ENCODE measurements at regions not wholly inside any gene's neighbourhood (a gene's known extent, or its start where the extent isn't known, plus 50 kb on each side); places are given as distances from the start of the nearest gene placed in this dataset.
A peak's percentile ranks its signal among the peaks of the same experiment; 100 is the strongest.

DNA sequence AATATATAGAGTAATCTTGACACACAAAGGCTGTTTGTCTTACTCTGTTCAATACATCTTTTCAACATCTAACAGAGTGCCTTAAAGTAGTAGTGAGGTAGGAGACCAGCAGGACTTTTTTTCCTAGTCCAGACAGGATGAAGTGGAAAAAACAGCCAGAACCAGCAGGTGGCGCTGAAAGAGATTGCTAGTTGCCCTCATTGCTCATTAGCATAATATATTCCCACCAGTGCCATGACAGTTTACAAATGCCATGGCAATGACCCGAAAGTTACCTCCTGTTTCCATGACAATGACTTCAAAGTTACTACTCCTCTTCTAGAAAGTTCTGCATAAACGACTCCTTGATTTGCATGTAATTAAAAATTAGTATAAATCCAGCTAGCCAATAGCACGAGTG, 387.4 kb downstream of the ACTL7B start:
- Histone ChIP-seq H3K4me3 (no peak overlapping the region), H3K9me3 (no peaks in the 10 kb centered on the region), H3K27ac (peak overlapping the region in 3 of 4 donors; percentile 57 to 68 (median 65)), H3K36me3 (no peaks in the 10 kb centered on the region), H3K4me1 (peaks cover 8 to 43% (median 23%) of the 10 kb centered on the region in 4 donors), H3K27me3 (no peaks in the 10 kb centered on the region)
- TF ChIP-seq, protein P1, sequence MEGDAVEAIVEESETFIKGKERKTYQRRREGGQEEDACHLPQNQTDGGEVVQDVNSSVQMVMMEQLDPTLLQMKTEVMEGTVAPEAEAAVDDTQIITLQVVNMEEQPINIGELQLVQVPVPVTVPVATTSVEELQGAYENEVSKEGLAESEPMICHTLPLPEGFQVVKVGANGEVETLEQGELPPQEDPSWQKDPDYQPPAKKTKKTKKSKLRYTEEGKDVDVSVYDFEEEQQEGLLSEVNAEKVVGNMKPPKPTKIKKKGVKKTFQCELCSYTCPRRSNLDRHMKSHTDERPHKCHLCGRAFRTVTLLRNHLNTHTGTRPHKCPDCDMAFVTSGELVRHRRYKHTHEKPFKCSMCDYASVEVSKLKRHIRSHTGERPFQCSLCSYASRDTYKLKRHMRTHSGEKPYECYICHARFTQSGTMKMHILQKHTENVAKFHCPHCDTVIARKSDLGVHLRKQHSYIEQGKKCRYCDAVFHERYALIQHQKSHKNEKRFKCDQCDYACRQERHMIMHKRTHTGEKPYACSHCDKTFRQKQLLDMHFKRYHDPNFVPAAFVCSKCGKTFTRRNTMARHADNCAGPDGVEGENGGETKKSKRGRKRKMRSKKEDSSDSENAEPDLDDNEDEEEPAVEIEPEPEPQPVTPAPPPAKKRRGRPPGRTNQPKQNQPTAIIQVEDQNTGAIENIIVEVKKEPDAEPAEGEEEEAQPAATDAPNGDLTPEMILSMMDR (IDR thresholded peaks at IDR 0.05) = peak in 4 of 5 experiments; percentile 7 to 37 (median 20)
- TF ChIP-seq POLR2AphosphoS5 (IDR thresholded peaks at IDR 0.05) = no peak
- in situ Hi-C loops (cut with MboI; ENCODE audit: low pct_ligation_motif_present in 1 of 4, low pct_unique_long_range_greater_than_20kb in 1 of 4, low sequenced_read_pairs in 3 of 4) (no loop called here), intact Hi-C loops (cut with DNase I; ENCODE audit: low total_unique reads) (no loop called here)
- peak; percentile 38 for DNase-seq
- 78 to 84% methylated on average over 3 to 4 of the region's 4 CpGs for WGBS, 2 donors (ENCODE audit: low coverage in 1 of 2)

DNA sequence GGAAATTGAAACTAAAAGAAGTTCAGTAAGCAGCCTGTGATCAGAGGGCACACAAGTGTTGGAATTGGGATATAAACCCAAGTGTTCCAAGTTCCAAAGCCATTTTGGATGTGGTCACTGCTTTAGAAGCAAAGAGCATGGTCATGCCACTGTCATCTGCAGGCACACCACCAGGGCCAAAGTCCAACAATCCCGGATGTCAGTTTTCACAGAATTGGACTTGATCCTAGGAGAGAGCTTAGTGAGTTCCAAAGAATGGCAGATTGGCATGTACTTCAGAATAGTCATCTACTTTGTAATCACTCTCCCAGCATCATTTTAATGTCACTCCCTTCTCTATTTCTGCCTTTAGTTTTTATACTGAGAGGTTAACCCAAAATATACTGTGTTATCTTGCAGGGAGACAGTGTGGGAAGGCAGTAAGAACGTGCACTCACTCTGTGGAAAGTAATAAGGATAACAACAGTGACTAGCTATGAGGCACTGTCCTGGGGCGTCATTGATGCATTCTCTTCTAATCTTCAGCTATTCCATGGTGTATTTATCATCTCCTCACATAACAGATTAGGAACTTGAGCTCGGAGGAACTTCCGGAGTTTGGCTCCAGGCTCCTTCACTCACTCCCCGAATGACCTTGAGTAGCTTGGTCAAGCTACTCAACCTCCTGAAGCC, 388.0 kb downstream of the ACTL7B start:
- Histone ChIP-seq H3K4me1 (peaks cover 8 to 38% (median 17%) of the 10 kb centered on the region in 4 donors), H3K27me3 (no peaks in the 10 kb centered on the region), H3K36me3 (no peaks in the 10 kb centered on the region), H3K4me3 (no peak overlapping the region), H3K27ac (peak overlapping the region; percentile 42 to 68 (median 61)), H3K9me3 (no peaks in the 10 kb centered on the region)
- in situ Hi-C loops (cut with MboI; ENCODE audit: low pct_ligation_motif_present in 1 of 4, low pct_unique_long_range_greater_than_20kb in 1 of 4, low sequenced_read_pairs in 3 of 4) (no loop called here), intact Hi-C loops (cut with DNase I; ENCODE audit: low total_unique reads) (no loop called here)
- 66 to 71% methylated on average over 5 to 6 of the region's 6 CpGs for WGBS, 2 donors (ENCODE audit: low coverage in 1 of 2)
- peak; percentile 61 for DNase-seq
- TF ChIP-seq POLR2A (IDR thresholded peaks at IDR 0.05) (no peak), EP300 (IDR thresholded peaks at IDR 0.05; ENCODE audit: low read depth) (no peak)
- TF ChIP-seq, protein P1 (IDR thresholded peaks at IDR 0.05) = peak in 2 of 5 experiments; percentile 31 to 39

DNA sequence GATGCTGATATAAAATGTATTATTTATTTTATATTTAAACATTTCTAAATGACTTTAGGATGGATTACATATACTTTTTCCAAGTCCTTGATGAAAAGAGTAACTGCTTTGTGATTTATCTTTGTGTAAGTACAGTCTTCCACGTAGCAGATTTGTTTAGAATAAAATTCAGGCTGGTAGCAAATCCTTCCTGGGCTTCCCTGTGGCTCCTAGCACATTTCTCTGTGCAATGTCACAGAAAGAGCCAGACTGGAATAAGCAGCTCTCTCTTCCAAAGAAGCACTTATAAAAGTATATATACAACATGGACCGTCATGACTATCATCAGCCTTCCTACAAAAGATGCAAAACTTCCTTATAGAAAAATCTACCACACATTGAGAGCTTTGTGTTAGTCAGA, 388.6 kb downstream of the ACTL7B start:
- H3K27me3 ChIP-seq = no peaks in the 10 kb centered on the region
- intact Hi-C loops (cut with DNase I; ENCODE audit: low total_unique reads) (no loop called here), in situ Hi-C loops (cut with MboI; ENCODE audit: low pct_ligation_motif_present in 1 of 4, low pct_unique_long_range_greater_than_20kb in 1 of 4, low sequenced_read_pairs in 3 of 4) (no loop called here)
- 33 to 57% methylated on average over 2 of the region's 2 CpGs for WGBS, 2 donors (ENCODE audit: low coverage in 1 of 2)
- no peaks in the 10 kb centered on the region for H3K36me3 ChIP-seq
- H3K4me1 ChIP-seq = peaks cover 7 to 36% (median 17%) of the 10 kb centered on the region in 4 donors
- peak overlapping the region; percentile 42 to 68 (median 61) for H3K27ac ChIP-seq
- TF ChIP-seq POLR2AphosphoS5 (IDR thresholded peaks at IDR 0.05) (no peak), EP300 (IDR thresholded peaks at IDR 0.05; ENCODE audit: low read depth) (no peak)
- no peak overlapping the region for H3K4me3 ChIP-seq
- no peak for DNase-seq
- H3K9me3 ChIP-seq = no peaks in the 10 kb centered on the region

DNA sequence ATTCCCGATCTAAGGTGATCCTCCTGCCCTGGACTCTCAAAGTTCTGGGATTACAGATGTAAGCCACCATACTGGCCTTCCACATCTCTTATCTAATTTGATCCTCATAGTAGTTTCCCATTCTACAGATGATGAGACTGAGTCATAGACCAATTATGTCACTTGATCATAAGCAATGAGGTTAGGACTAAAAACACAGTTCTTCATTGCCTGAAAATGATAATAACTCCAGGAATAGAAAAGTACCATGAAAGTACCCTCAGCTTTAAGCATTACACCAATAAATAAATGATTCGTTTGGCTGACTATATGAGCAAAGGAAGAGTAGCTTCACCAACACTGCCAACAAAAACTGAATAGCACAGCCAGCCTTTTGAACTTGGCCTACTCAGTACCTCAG, 389.5 kb downstream of the ACTL7B start:
- DNase-seq = no peak
- H3K4me1 ChIP-seq = peaks cover 7 to 36% (median 17%) of the 10 kb centered on the region in 4 donors
- H3K36me3 ChIP-seq = no peaks in the 10 kb centered on the region
- intact Hi-C loops (cut with DNase I; ENCODE audit: low total_unique reads) = no loop called here
- H3K27me3 ChIP-seq = no peaks in the 10 kb centered on the region
- no peak for TF ChIP-seq POLR2AphosphoS5 (IDR thresholded peaks at IDR 0.05)
- in situ Hi-C loops (cut with MboI; ENCODE audit: low pct_ligation_motif_present in 1 of 4, low pct_unique_long_range_greater_than_20kb in 1 of 4, low sequenced_read_pairs in 3 of 4) = no loop called here
- H3K9me3 ChIP-seq = no peaks in the 10 kb centered on the region
- no peak overlapping the region for H3K4me3 ChIP-seq
- 70 to 100% methylated on average over 1 to 2 of the region's 2 CpGs for WGBS, 2 donors (ENCODE audit: low coverage in 1 of 2)
- H3K27ac ChIP-seq = no peak overlapping the region

DNA sequence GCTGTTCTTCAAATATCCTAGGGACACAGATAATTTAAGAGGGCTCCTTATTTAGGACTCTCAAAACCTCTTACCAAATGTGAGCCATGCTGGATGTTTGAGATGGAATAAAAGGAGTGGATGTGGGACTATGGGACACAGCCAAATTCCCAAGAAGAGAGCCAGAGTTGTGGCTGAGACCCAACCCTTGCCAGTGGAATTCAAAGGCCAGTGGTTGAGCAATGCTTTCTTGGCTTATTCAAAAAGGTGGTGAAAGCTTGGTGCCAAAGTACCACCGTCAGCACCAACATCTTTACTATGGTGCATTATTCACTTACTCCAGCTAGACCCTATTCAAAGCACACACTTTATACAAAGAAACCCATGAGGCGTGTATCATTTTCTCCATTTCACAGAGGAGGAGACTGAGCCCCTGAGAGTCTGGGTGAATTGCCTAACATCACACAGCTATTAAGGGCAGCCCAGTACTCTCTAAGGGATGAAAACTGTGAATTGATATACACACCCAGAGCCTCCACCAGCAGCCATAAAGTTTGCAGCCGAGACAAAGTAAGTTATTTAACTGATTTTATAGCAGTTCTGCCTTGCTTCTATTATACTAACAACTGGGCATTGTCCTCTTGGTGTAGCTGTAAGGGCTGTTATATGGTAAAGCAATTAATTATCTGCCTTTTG, 391.7 kb downstream of the ACTL7B start:
- TF ChIP-seq, protein P1 (IDR thresholded peaks at IDR 0.05) = no peak
- TF ChIP-seq POLR2A (IDR thresholded peaks at IDR 0.05) (no peak), POLR2AphosphoS5 (IDR thresholded peaks at IDR 0.05) (no peak), EP300 (IDR thresholded peaks at IDR 0.05; ENCODE audit: low read depth) (no peak)
- H3K27me3 ChIP-seq = no peaks in the 10 kb centered on the region
- H3K27ac ChIP-seq = peak overlapping the region in 1 of 4 donors; percentile 12
- no peak overlapping the region for H3K4me3 ChIP-seq
- no peaks in the 10 kb centered on the region for H3K36me3 ChIP-seq
- peak; percentile 42 for DNase-seq
- H3K9me3 ChIP-seq = no peaks in the 10 kb centered on the region
- intact Hi-C loops (cut with DNase I; ENCODE audit: low total_unique reads) = no loop called here
- peaks cover 7 to 36% (median 17%) of the 10 kb centered on the region in 4 donors for H3K4me1 ChIP-seq
- in situ Hi-C loops (cut with MboI; ENCODE audit: low pct_ligation_motif_present in 1 of 4, low pct_unique_long_range_greater_than_20kb in 1 of 4, low sequenced_read_pairs in 3 of 4) = no loop called here
- WGBS, 2 donors (ENCODE audit: low coverage in 1 of 2) = 47 to 50% methylated on average over 1 to 3 of the region's 3 CpGs

Data from transverse colon (tissue), 4 donors.